Breast epithelium (tissue), 3 donors: ENCODE measurements at regions not wholly inside any gene's neighbourhood (a gene's known extent, or its start where the extent isn't known, plus 50 kb on each side); places are given as distances from the start of the nearest gene placed in this dataset.

Experiments used
- POLR2A ChIP-seq: fragments of 450-650 bp; IDR thresholded peaks from one replicate; pipeline ENCODE4 v1.6.1; 2016; ENCODE audit warnings: antibody characterized with exemption, mild to moderate bottlenecking, moderate library complexity
- POLR2AphosphoS5 ChIP-seq, 3 donors: sonication (generic); formaldehyde crosslinking; IDR thresholded peaks; one replicate each; pipeline ENCODE4 v1.6.1; 2017; ENCODE audit warnings: antibody characterized with exemption in 3 of 3
- TF ChIP-seq, protein P1 (sequence below), 3 donors: fragments of 450-650 bp; IDR thresholded peaks; one replicate each; pipeline ENCODE4 v1.5.1; 2016 to 2017; ENCODE audit warnings: antibody characterized with exemption in 3 of 3, mild to moderate bottlenecking in 3 of 3, moderate library complexity in 3 of 3

DNA sequence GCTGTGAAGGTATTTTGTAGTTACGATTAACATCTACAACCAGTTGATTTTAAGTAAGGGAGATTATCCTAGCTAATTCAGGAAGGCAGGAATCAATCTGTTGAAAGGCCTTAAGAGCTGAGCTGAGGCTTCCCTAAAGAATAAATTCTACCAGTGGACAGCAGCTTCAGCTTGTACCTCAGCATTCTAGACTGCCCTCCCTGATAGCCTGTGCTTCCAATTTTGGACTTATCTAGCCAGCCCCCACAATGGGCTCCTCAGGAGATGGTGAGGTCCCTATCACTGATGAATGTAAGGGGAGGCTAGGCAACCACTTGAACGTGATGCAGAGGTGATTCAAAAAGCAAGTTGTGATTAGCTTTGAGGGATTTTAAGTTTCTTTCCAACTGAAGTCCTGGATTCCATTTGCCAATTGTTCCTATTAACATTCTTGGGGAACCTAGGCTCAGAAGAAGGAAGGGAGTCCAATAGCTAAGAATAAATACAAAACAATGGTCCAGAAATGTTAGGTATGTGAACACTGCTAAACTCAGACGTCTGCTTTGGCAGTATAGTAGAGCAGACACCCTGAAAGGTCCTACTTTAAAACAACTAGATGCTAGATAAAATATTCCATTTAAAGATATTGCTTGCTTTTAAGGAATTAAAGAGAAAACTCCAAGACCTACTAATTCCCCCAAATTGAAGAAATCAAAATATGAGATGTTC, 404.3 kb upstream of the TENM4 start:
- TF ChIP-seq, protein P1, sequence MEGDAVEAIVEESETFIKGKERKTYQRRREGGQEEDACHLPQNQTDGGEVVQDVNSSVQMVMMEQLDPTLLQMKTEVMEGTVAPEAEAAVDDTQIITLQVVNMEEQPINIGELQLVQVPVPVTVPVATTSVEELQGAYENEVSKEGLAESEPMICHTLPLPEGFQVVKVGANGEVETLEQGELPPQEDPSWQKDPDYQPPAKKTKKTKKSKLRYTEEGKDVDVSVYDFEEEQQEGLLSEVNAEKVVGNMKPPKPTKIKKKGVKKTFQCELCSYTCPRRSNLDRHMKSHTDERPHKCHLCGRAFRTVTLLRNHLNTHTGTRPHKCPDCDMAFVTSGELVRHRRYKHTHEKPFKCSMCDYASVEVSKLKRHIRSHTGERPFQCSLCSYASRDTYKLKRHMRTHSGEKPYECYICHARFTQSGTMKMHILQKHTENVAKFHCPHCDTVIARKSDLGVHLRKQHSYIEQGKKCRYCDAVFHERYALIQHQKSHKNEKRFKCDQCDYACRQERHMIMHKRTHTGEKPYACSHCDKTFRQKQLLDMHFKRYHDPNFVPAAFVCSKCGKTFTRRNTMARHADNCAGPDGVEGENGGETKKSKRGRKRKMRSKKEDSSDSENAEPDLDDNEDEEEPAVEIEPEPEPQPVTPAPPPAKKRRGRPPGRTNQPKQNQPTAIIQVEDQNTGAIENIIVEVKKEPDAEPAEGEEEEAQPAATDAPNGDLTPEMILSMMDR (IDR thresholded peaks at IDR 0.05), result no peak
- no peak for TF ChIP-seq POLR2A
- no peak for TF ChIP-seq POLR2AphosphoS5 (IDR thresholded peaks at IDR 0.05)
